ENCODE measurements at regions not wholly inside any gene's neighbourhood (a gene's known extent, or its start where the extent isn't known, plus 50 kb on each side); places are given as distances from the start of the nearest gene placed in this dataset.

GRCh38 chr4:163077680-163078079 is 89.0 kb downstream of the NAF1 start:
- no peaks in the 10 kb centered on the region for H3K79me2 ChIP-seq (ENCODE audit: insufficient read depth, low read length)
- TF ChIP-seq CTCF (conservative IDR thresholded peaks at IDR 0.05; ENCODE audit: low read length), result no peak
- TF ChIP-seq EZH2phosphoT487 (IDR thresholded peaks at IDR 0.05; ENCODE audit: borderline replicate concordance), result no peak
- H3K4me3 ChIP-seq (ENCODE audit: low read length, poor library complexity, severe bottlenecking), result no peak overlapping the region
- H3K9me3 ChIP-seq (ENCODE audit: insufficient read depth, low read depth, low read length), result no peaks in the 10 kb centered on the region
- H3K4me1 ChIP-seq (ENCODE audit: insufficient read depth, low read length, poor library complexity, severe bottlenecking), result no peaks in the 10 kb centered on the region
- no peak overlapping the region for H2AFZ ChIP-seq (ENCODE audit: low read length)
- H3F3A ChIP-seq (ENCODE audit: low read depth), result no peaks in the 10 kb centered on the region
- H3K9ac ChIP-seq (ENCODE audit: low read depth, low read length, poor library complexity, severe bottlenecking), result no peak overlapping the region
- H3K27me3 ChIP-seq (ENCODE audit: insufficient read depth, low read length, poor library complexity, severe bottlenecking), result no peaks in the 10 kb centered on the region
- no peak overlapping the region for H3K4me2 ChIP-seq (ENCODE audit: low read depth, low read length, poor library complexity, severe bottlenecking)
- no peaks in the 10 kb centered on the region for H4K20me1 ChIP-seq (ENCODE audit: insufficient read depth, low read length, poor library complexity, severe bottlenecking)
- no peaks in the 10 kb centered on the region for H3K9me2 ChIP-seq (replicated peaks; ENCODE audit: low read depth, low read length)
- no peaks in the 10 kb centered on the region for H3K36me3 ChIP-seq (ENCODE audit: insufficient read depth, low read length)

GRCh38 chr4:163072222-163072621 is 94.5 kb downstream of the NAF1 start:
- no peak overlapping the region for H2AFZ ChIP-seq (ENCODE audit: low read length)
- H3K4me1 ChIP-seq (ENCODE audit: insufficient read depth, low read length, poor library complexity, severe bottlenecking), result no peaks in the 10 kb centered on the region
- H3K4me2 ChIP-seq (ENCODE audit: low read depth, low read length, poor library complexity, severe bottlenecking), result no peak overlapping the region
- no peaks in the 10 kb centered on the region for H3F3A ChIP-seq (ENCODE audit: low read depth)
- H3K4me3 ChIP-seq (ENCODE audit: low read length, poor library complexity, severe bottlenecking), result no peak overlapping the region
- H4K20me1 ChIP-seq (ENCODE audit: insufficient read depth, low read length, poor library complexity, severe bottlenecking), result no peaks in the 10 kb centered on the region
- no peak for TF ChIP-seq CTCF (conservative IDR thresholded peaks at IDR 0.05; ENCODE audit: low read length)
- TF ChIP-seq EZH2phosphoT487 (IDR thresholded peaks at IDR 0.05; ENCODE audit: borderline replicate concordance), result no peak
- no peaks in the 10 kb centered on the region for H3K79me2 ChIP-seq (ENCODE audit: insufficient read depth, low read length)
- H3K27me3 ChIP-seq (ENCODE audit: insufficient read depth, low read length, poor library complexity, severe bottlenecking), result no peaks in the 10 kb centered on the region
- H3K9me2 ChIP-seq (replicated peaks; ENCODE audit: low read depth, low read length), result no peaks in the 10 kb centered on the region
- H3K9ac ChIP-seq (ENCODE audit: low read depth, low read length, poor library complexity, severe bottlenecking), result no peak overlapping the region
- no peaks in the 10 kb centered on the region for H3K9me3 ChIP-seq (ENCODE audit: insufficient read depth, low read depth, low read length)
- no peaks in the 10 kb centered on the region for H3K36me3 ChIP-seq (ENCODE audit: insufficient read depth, low read length)

GRCh38 chr4:163071308-163071707 is 95.4 kb downstream of the NAF1 start:
- Histone ChIP-seq H2AFZ (ENCODE audit: low read length) (no peak overlapping the region), H3K27me3 (ENCODE audit: insufficient read depth, low read length, poor library complexity, severe bottlenecking) (no peaks in the 10 kb centered on the region), H3K4me2 (ENCODE audit: low read depth, low read length, poor library complexity, severe bottlenecking) (no peak overlapping the region), H3F3A (ENCODE audit: low read depth) (no peaks in the 10 kb centered on the region), H3K4me1 (ENCODE audit: insufficient read depth, low read length, poor library complexity, severe bottlenecking) (no peaks in the 10 kb centered on the region), H3K9ac (ENCODE audit: low read depth, low read length, poor library complexity, severe bottlenecking) (no peak overlapping the region), H3K9me3 (ENCODE audit: insufficient read depth, low read depth, low read length) (no peaks in the 10 kb centered on the region), H3K4me3 (ENCODE audit: low read length, poor library complexity, severe bottlenecking) (no peak overlapping the region), H4K20me1 (ENCODE audit: insufficient read depth, low read length, poor library complexity, severe bottlenecking) (no peaks in the 10 kb centered on the region), H3K36me3 (ENCODE audit: insufficient read depth, low read length) (no peaks in the 10 kb centered on the region), H3K79me2 (ENCODE audit: insufficient read depth, low read length) (no peaks in the 10 kb centered on the region), H3K9me2 (replicated peaks; ENCODE audit: low read depth, low read length) (no peaks in the 10 kb centered on the region)
- TF ChIP-seq CTCF (conservative IDR thresholded peaks at IDR 0.05; ENCODE audit: low read length) (no peak), EZH2phosphoT487 (IDR thresholded peaks at IDR 0.05; ENCODE audit: borderline replicate concordance) (no peak)

All from Loucy (cell line).